OCI-LY7 (cell line): ENCODE measurements at regions not wholly inside any gene's neighbourhood (a gene's known extent, or its start where the extent isn't known, plus 50 kb on each side); places are given as distances from the start of the nearest gene placed in this dataset.

ENCODE experiments used
- EZH2phosphoT487 ChIP-seq: fragments of 200-600 bp; sonication (generic); IDR thresholded peaks from 2 replicates; pipeline ENCODE4 v1.6.1; 2018; ENCODE audit warnings: low read depth, borderline replicate concordance, mild to moderate bottlenecking, mixed run types, antibody characterized with exemption, low read length, moderate library complexity, mixed read lengths
- TF ChIP-seq, protein P1 (sequence below): fragments of 200-600 bp; sonication (generic); conservative IDR thresholded peaks from 2 replicates; pipeline ENCODE4 v1.5.1; 2014; ENCODE audit warnings: mild to moderate bottlenecking, antibody characterized with exemption, low read length, moderate library complexity, mixed read lengths

- TF ChIP-seq, protein P1, sequence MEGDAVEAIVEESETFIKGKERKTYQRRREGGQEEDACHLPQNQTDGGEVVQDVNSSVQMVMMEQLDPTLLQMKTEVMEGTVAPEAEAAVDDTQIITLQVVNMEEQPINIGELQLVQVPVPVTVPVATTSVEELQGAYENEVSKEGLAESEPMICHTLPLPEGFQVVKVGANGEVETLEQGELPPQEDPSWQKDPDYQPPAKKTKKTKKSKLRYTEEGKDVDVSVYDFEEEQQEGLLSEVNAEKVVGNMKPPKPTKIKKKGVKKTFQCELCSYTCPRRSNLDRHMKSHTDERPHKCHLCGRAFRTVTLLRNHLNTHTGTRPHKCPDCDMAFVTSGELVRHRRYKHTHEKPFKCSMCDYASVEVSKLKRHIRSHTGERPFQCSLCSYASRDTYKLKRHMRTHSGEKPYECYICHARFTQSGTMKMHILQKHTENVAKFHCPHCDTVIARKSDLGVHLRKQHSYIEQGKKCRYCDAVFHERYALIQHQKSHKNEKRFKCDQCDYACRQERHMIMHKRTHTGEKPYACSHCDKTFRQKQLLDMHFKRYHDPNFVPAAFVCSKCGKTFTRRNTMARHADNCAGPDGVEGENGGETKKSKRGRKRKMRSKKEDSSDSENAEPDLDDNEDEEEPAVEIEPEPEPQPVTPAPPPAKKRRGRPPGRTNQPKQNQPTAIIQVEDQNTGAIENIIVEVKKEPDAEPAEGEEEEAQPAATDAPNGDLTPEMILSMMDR: no peak
- no peak for TF ChIP-seq EZH2phosphoT487
Measured at GRCh38 chr5:15074651-15075050, 203.1 kb upstream of the ANKH start.
